ENCODE measurements at regions not wholly inside any gene's neighbourhood (a gene's known extent, or its start where the extent isn't known, plus 50 kb on each side); places are given as distances from the start of the nearest gene placed in this dataset.

DNA sequence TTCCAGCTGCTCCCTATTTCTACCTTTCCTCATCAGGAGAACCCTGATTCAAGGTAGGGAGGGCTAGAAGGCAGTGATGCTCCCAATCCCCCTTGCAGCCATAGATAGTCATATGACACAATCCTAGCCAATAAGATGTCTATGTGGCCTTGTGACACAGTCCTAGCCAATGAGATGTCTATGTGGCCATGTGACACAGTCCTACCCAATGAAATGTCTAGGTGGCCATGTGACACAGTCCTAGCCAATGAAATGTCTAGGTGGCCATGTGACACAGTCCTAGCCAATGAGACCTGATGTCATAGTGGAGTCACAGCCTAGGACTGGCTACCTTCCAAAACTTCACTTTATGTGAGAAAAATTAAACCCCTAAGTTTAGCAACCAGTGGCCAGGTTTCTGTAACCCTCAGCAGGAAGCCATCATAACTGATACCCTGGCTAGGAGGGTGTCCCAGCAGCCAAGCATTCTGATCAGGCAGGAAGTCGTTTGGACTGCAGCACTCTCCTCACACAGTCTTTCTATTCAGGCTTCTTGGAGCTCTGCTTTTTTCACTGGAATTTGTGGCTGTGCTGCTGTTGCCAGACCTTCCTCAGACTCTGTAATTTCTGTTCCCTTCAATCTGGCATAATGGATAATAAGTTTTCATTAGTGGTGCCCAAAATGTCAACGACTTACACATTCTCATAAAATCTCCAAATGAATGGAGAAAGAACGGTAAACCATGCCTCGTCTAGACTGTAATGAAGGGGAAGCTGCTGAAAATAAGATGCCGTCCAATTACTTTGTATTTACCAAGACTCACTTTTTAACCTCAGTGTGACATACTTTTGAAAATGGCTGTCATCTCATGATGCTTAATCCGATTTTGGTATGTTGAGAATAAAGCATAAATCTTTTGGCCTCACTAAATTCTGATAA lies 165.0 kb upstream of the NCKAP5 start:
- TF ChIP-seq, protein P1, sequence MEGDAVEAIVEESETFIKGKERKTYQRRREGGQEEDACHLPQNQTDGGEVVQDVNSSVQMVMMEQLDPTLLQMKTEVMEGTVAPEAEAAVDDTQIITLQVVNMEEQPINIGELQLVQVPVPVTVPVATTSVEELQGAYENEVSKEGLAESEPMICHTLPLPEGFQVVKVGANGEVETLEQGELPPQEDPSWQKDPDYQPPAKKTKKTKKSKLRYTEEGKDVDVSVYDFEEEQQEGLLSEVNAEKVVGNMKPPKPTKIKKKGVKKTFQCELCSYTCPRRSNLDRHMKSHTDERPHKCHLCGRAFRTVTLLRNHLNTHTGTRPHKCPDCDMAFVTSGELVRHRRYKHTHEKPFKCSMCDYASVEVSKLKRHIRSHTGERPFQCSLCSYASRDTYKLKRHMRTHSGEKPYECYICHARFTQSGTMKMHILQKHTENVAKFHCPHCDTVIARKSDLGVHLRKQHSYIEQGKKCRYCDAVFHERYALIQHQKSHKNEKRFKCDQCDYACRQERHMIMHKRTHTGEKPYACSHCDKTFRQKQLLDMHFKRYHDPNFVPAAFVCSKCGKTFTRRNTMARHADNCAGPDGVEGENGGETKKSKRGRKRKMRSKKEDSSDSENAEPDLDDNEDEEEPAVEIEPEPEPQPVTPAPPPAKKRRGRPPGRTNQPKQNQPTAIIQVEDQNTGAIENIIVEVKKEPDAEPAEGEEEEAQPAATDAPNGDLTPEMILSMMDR (IDR thresholded peaks at IDR 0.05): no peak
- TF ChIP-seq POLR2A (IDR thresholded peaks at IDR 0.05): no peak
- no peak for TF ChIP-seq EP300 (IDR thresholded peaks at IDR 0.05)
- no peak for TF ChIP-seq POLR2AphosphoS5 (IDR thresholded peaks at IDR 0.05)

Data from gastroesophageal sphincter (tissue), 3 donors.